ENCODE measurements at regions not wholly inside any gene's neighbourhood (a gene's known extent, or its start where the extent isn't known, plus 50 kb on each side); places are given as distances from the start of the nearest gene placed in this dataset.

GRCh38 chr4:149141391-149141790, 674.3 kb downstream of the IQCM start:
- H2AFZ ChIP-seq (ENCODE audit: low read length), result no peak overlapping the region
- H3K9ac ChIP-seq (ENCODE audit: insufficient read depth, low read length), result no peak overlapping the region
- H3K36me3 ChIP-seq (ENCODE audit: control insufficient read depth, insufficient read depth, low read length), result no peaks in the 10 kb centered on the region
- H3K79me2 ChIP-seq (ENCODE audit: control insufficient read depth, insufficient read depth, low read length), result no peaks in the 10 kb centered on the region
- no peak overlapping the region for H3K4me3 ChIP-seq (replicated peaks in 1 of 4; ENCODE audit: control extremely low read depth in 1 of 4, insufficient read depth in 1 of 4, low read depth in 3 of 4, low read length in 4 of 4)
- H3K27me3 ChIP-seq (ENCODE audit: control insufficient read depth, insufficient read depth, low read length), result no peaks in the 10 kb centered on the region
- H4K20me1 ChIP-seq (ENCODE audit: control insufficient read depth, extremely low read depth, insufficient read depth, low read length), result no peaks in the 10 kb centered on the region
- no peak overlapping the region for H3K27ac ChIP-seq (ENCODE audit: insufficient read depth, low read length)
- TF ChIP-seq EZH2 (IDR thresholded peaks at IDR 0.05; ENCODE audit: low read length, missing control alignments) (no peak), CTCF (conservative IDR thresholded peaks at IDR 0.05 in 1 of 2, IDR thresholded peaks at IDR 0.05 in 1 of 2; ENCODE audit: low read depth in 1 of 2, low read length in 2 of 2) (no peak)
- H3K4me1 ChIP-seq (ENCODE audit: control insufficient read depth, extremely low read depth, insufficient read depth, low read length), result peaks cover 3% of the 10 kb centered on the region
- peak in 1 of 2 donors; percentile 15 for DNase-seq (ENCODE audit: low read depth in 2 of 2)
- H3K9me3 ChIP-seq (ENCODE audit: control insufficient read depth, insufficient read depth, low read depth, low read length), result no peaks in the 10 kb centered on the region
- no peak overlapping the region for H3K4me2 ChIP-seq (ENCODE audit: extremely low read depth, insufficient read depth, low read length)

GRCh38 chr4:149140841-149141240, 674.8 kb downstream of the IQCM start:
- peak in 1 of 2 donors; percentile 76 for DNase-seq (ENCODE audit: low read depth in 2 of 2)
- Histone ChIP-seq H2AFZ (ENCODE audit: low read length) (no peak overlapping the region), H3K4me3 (replicated peaks in 1 of 4; ENCODE audit: control extremely low read depth in 1 of 4, insufficient read depth in 1 of 4, low read depth in 3 of 4, low read length in 4 of 4) (no peak overlapping the region)

GRCh38 chr4:149136951-149137620, 678.6 kb downstream of the IQCM start:
- Histone ChIP-seq H3K36me3 (ENCODE audit: control insufficient read depth, insufficient read depth, low read length) (no peaks in the 10 kb centered on the region), H3K27ac (ENCODE audit: insufficient read depth, low read length) (no peak overlapping the region), H3K9me3 (ENCODE audit: control insufficient read depth, insufficient read depth, low read depth, low read length) (no peaks in the 10 kb centered on the region), H2AFZ (ENCODE audit: low read length) (peak overlapping the region; percentile 34), H3K79me2 (ENCODE audit: control insufficient read depth, insufficient read depth, low read length) (no peaks in the 10 kb centered on the region), H3K4me2 (ENCODE audit: extremely low read depth, insufficient read depth, low read length) (no peak overlapping the region), H3K4me1 (ENCODE audit: control insufficient read depth, extremely low read depth, insufficient read depth, low read length) (no peaks in the 10 kb centered on the region), H3K9ac (ENCODE audit: insufficient read depth, low read length) (no peak overlapping the region), H4K20me1 (ENCODE audit: control insufficient read depth, extremely low read depth, insufficient read depth, low read length) (no peaks in the 10 kb centered on the region), H3K27me3 (ENCODE audit: control insufficient read depth, insufficient read depth, low read length) (no peaks in the 10 kb centered on the region), H3K4me3 (replicated peaks in 1 of 4; ENCODE audit: control extremely low read depth in 1 of 4, insufficient read depth in 1 of 4, low read depth in 3 of 4, low read length in 4 of 4) (no peak overlapping the region)
- TF ChIP-seq CTCF (conservative IDR thresholded peaks at IDR 0.05 in 1 of 2, IDR thresholded peaks at IDR 0.05 in 1 of 2; ENCODE audit: low read depth in 1 of 2, low read length in 2 of 2) (no peak), EZH2 (IDR thresholded peaks at IDR 0.05; ENCODE audit: low read length, missing control alignments) (no peak)
- DNase-seq (ENCODE audit: low read depth in 2 of 2), result peak in 1 of 2 donors; percentile 28

More at GRCh38 chr4:149140841-149141240, 674.8 kb downstream of the IQCM start:
- no peaks in the 10 kb centered on the region for H3K36me3 ChIP-seq (ENCODE audit: control insufficient read depth, insufficient read depth, low read length)
- H3K4me2 ChIP-seq (ENCODE audit: extremely low read depth, insufficient read depth, low read length), result no peak overlapping the region
- no peaks in the 10 kb centered on the region for H3K9me3 ChIP-seq (ENCODE audit: control insufficient read depth, insufficient read depth, low read depth, low read length)
- H3K79me2 ChIP-seq (ENCODE audit: control insufficient read depth, insufficient read depth, low read length), result no peaks in the 10 kb centered on the region
- no peak overlapping the region for H3K27ac ChIP-seq (ENCODE audit: insufficient read depth, low read length)
- no peaks in the 10 kb centered on the region for H4K20me1 ChIP-seq (ENCODE audit: control insufficient read depth, extremely low read depth, insufficient read depth, low read length)
- no peaks in the 10 kb centered on the region for H3K27me3 ChIP-seq (ENCODE audit: control insufficient read depth, insufficient read depth, low read length)
- peaks cover 2% of the 10 kb centered on the region for H3K4me1 ChIP-seq (ENCODE audit: control insufficient read depth, extremely low read depth, insufficient read depth, low read length)
- TF ChIP-seq CTCF (conservative IDR thresholded peaks at IDR 0.05 in 1 of 2, IDR thresholded peaks at IDR 0.05 in 1 of 2; ENCODE audit: low read depth in 1 of 2, low read length in 2 of 2) (no peak), EZH2 (IDR thresholded peaks at IDR 0.05; ENCODE audit: low read length, missing control alignments) (no peak)
- no peak overlapping the region for H3K9ac ChIP-seq (ENCODE audit: insufficient read depth, low read length)
